ENCODE measurements at regions not wholly inside any gene's neighbourhood (a gene's known extent, or its start where the extent isn't known, plus 50 kb on each side); places are given as distances from the start of the nearest gene placed in this dataset.

DNA sequence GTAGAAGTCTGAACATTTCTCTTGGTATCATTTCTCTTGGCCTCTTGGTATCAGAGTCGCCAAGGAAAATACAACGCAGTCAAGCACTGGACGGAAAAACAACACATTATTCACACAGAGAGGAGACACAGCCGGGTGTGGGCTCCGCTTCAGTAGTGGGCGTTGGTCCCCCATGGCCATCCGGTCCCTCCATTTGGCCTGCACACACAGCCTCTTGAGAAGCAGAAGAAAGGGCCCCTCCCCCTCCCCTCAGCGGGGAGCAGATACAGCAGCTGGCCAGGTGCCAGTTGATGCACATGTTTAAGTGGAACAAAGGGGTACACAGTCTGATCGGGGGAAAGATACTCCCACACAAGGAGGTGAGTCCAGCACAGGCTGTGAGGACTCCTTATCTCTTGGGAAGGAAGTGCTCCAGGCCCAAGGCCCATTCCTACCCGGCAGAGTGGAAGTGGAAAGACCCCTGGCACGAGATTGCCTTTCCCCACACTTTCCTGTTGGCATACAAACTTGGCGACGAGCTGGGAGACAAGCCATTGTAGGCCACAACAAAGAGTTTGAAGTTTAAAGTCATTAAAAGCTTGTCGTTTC, 311.3 kb downstream of the FAM72C start:
- TF ChIP-seq, protein P1, sequence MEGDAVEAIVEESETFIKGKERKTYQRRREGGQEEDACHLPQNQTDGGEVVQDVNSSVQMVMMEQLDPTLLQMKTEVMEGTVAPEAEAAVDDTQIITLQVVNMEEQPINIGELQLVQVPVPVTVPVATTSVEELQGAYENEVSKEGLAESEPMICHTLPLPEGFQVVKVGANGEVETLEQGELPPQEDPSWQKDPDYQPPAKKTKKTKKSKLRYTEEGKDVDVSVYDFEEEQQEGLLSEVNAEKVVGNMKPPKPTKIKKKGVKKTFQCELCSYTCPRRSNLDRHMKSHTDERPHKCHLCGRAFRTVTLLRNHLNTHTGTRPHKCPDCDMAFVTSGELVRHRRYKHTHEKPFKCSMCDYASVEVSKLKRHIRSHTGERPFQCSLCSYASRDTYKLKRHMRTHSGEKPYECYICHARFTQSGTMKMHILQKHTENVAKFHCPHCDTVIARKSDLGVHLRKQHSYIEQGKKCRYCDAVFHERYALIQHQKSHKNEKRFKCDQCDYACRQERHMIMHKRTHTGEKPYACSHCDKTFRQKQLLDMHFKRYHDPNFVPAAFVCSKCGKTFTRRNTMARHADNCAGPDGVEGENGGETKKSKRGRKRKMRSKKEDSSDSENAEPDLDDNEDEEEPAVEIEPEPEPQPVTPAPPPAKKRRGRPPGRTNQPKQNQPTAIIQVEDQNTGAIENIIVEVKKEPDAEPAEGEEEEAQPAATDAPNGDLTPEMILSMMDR (IDR thresholded peaks at IDR 0.05; ENCODE audit: poor library complexity, severe bottlenecking), result no peak
- no peak for TF ChIP-seq EZH2 (IDR thresholded peaks at IDR 0.05; ENCODE audit: borderline replicate concordance, insufficient read depth, low read length, poor library complexity, severe bottlenecking)
- no peak for TF ChIP-seq POLR2AphosphoS5 (IDR thresholded peaks at IDR 0.05)
- TF ChIP-seq MXI1 (conservative IDR thresholded peaks at IDR 0.05; ENCODE audit: poor library complexity, severe bottlenecking), result no peak

Measured in neural cell (in vitro differentiated cells).